Ovary (tissue), 7 donors: ENCODE measurements at regions not wholly inside any gene's neighbourhood (a gene's known extent, or its start where the extent isn't known, plus 50 kb on each side); places are given as distances from the start of the nearest gene placed in this dataset.
A peak's percentile ranks its signal among the peaks of the same experiment; 100 is the strongest.
"Not testable (repeated sequence)": the region's sequence is repeated elsewhere in the genome, so short reads cannot be mapped to it uniquely, and the experiment has no call there.

Source experiments
- DNase-seq, 5 donors: peaks; one replicate each; pipeline ENCODE4 v3.0.0-alpha.2; 2019 to 2020
- H3K27ac ChIP-seq, 2 donors: fragments of 200-600 bp; one replicate each; pipeline versions ENCODE4 v1.5.1 to v1.8.0; 2019 to 2022
- H3K27me3 ChIP-seq: fragments of 200-600 bp; one replicate; pipeline ENCODE4 v1.8.0; 2022
- H3K36me3 ChIP-seq: fragments of 200-600 bp; sonication (generic); one replicate; pipeline ENCODE4 v1.5.1; 2019
- H3K4me1 ChIP-seq: one replicate; pipeline ENCODE4 v1.8.1; 2013; ENCODE audit warnings: mild to moderate bottlenecking, moderate library complexity; ENCODE audit not compliant: insufficient read depth
- H3K4me3 ChIP-seq: fragments of 200-600 bp; sonication (generic); one replicate; pipeline ENCODE4 v1.5.1; 2017
- H3K9me3 ChIP-seq, 2 donors: fragments of 200-600 bp in 1 of 2; sonication (generic) in 1 of 2; one replicate each; pipeline versions ENCODE4 v1.5.1 to v1.8.1; 2013 to 2019; ENCODE audit warnings: mild to moderate bottlenecking in 1 of 2, moderate library complexity in 1 of 2
- EP300 ChIP-seq: sonication (generic); formaldehyde crosslinking; IDR thresholded peaks from one replicate; pipeline ENCODE4 v1.6.1; 2017; ENCODE audit warnings: antibody characterized with exemption
- POLR2A ChIP-seq: fragments of 450-650 bp; IDR thresholded peaks from one replicate; pipeline ENCODE4 v1.6.1; 2017; ENCODE audit warnings: antibody characterized with exemption, mild to moderate bottlenecking, moderate library complexity
- WGBS, 3 donors: extraction: QIAGEN DNeasy Blood & Tissue Kit in 1 of 3; methylation state at CpG; one replicate each; pipeline versions ENCODE4 v1.1.5 to v1.1.7; 2013 to 2017; 5-methylcytosine and 5-hydroxymethylcytosine counted together
- intact Hi-C, 4 donors: fragments of 100-400 bp; cut with DNase I; formaldehyde crosslinking; loops; one replicate each; pipeline versions ENCODE4 v1.11.0 to v1.15.1; 2022 to 2023
- TF ChIP-seq, protein P1 (sequence below), 3 donors: fragments of 450-650 bp in 2 of 3; fragments of 200-600 bp in 1 of 3; IDR thresholded peaks; one replicate each; pipeline versions ENCODE4 v1.5.1 to v1.8.0; 2016 to 2022; ENCODE audit warnings: antibody characterized with exemption in 3 of 3, mild to moderate bottlenecking in 1 of 3
- donor health status: DM: no; HTN: no; CAD: no; lungs with moderate emphysema.
- donor health status: DM: no; HTN: no; CAD: no.
- donor health status: Bipolar disorder and iron deficiency.
- donor health status: DM: no; HTN: no; CAD: no.
- donor health status: DM: yes; HTN: yes; CAD: no.

DNA sequence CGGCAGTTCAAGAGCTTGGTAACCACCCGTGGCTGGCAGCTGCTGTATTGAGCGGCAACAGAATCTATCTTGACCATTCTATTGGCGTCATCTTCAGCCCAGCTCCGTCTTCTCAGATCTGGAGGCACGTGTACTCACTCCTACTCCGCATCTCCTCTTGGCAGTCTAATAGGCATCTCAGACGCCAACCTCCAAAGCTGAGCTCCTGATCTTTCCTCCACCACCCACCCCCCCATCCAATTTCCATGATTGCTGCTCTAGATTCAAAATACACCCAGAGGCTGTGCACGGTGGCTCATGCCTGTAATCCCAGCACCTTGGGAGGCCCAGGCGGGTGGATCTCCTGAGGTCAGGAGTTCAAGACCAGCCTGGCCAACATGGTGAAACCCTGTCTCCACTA lies 84.6 kb upstream of the CASZ1 start:
- intact Hi-C loops = no loop called here

DNA sequence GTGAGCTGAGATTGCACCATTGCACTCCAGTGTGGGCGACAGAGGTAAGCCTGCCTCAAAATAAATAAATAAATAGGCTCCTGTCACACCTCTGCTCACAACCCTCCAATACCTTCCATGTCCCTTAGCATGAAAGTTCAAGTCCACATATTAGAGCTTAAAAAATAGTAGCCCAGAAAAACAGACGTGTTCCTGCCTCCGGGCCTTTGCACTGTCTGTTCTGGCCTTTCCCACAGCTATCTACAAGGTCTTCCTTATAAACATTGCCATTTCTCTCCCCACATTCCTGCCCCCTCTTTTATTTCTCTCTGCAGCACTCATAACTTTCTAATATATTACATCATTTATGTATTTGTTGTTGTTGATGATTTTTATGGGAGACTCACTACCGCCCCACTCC lies 85.6 kb upstream of the CASZ1 start:
- no peaks in the 10 kb centered on the region for H3K27me3 ChIP-seq
- no peaks in the 10 kb centered on the region for H3K36me3 ChIP-seq
- H3K9me3 ChIP-seq = no peaks in the 10 kb centered on the region
- no peak overlapping the region for H3K27ac ChIP-seq
- intact Hi-C loops = no loop called here
- no peak for TF ChIP-seq POLR2A
- TF ChIP-seq EP300 = no peak
- TF ChIP-seq, protein P1, sequence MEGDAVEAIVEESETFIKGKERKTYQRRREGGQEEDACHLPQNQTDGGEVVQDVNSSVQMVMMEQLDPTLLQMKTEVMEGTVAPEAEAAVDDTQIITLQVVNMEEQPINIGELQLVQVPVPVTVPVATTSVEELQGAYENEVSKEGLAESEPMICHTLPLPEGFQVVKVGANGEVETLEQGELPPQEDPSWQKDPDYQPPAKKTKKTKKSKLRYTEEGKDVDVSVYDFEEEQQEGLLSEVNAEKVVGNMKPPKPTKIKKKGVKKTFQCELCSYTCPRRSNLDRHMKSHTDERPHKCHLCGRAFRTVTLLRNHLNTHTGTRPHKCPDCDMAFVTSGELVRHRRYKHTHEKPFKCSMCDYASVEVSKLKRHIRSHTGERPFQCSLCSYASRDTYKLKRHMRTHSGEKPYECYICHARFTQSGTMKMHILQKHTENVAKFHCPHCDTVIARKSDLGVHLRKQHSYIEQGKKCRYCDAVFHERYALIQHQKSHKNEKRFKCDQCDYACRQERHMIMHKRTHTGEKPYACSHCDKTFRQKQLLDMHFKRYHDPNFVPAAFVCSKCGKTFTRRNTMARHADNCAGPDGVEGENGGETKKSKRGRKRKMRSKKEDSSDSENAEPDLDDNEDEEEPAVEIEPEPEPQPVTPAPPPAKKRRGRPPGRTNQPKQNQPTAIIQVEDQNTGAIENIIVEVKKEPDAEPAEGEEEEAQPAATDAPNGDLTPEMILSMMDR (IDR thresholded peaks at IDR 0.05) = no peak
- no peak overlapping the region for H3K4me3 ChIP-seq
- 80 to 93% (median 92%) methylated on average over 4 of the region's 4 CpGs for WGBS, 3 donors
- no peaks in the 10 kb centered on the region for H3K4me1 ChIP-seq
- no peak for DNase-seq

More for the DNA sequence above, 84.6 kb upstream of the CASZ1 start:
- H3K4me1 ChIP-seq = no peaks in the 10 kb centered on the region
- H3K27me3 ChIP-seq = no peaks in the 10 kb centered on the region
- peak in 1 of 5 donors; percentile 0 for DNase-seq
- no peaks in the 10 kb centered on the region for H3K9me3 ChIP-seq
- H3K4me3 ChIP-seq = no peak overlapping the region
- TF ChIP-seq POLR2A = no peak
- WGBS, 3 donors = 85 to 89% (median 87%) methylated on average over 10 of the region's 10 CpGs
- H3K36me3 ChIP-seq = no peaks in the 10 kb centered on the region
- H3K27ac ChIP-seq = no peak overlapping the region

DNA sequence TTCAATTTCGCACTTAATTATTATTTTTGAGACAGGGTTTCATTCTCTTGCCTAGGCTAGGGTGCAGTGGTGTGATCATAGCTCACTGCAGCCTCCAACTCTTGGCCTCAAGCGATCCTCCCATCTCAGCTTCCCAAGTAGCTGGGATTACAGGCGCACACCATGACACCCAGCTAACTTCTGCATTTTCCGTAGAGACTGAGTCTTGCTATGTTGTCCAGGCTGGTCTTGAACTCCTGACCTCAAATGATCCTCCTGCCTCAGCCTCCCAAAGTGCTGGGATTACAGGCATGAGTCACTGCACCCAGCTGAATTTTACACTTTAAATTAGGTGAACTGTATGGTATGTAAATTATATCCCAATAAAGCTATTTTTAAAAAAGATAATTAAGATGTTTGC lies 90.6 kb upstream of the CASZ1 start:
- H3K36me3 ChIP-seq, intact Hi-C loops, H3K9me3 ChIP-seq, H3K4me3 ChIP-seq, H3K27ac ChIP-seq, H3K27me3 ChIP-seq, H3K4me1 ChIP-seq, DNase-seq: not testable (repeated sequence)
- 91 to 99% (median 94%) methylated on average over 4 of the region's 4 CpGs for WGBS, 3 donors

DNA sequence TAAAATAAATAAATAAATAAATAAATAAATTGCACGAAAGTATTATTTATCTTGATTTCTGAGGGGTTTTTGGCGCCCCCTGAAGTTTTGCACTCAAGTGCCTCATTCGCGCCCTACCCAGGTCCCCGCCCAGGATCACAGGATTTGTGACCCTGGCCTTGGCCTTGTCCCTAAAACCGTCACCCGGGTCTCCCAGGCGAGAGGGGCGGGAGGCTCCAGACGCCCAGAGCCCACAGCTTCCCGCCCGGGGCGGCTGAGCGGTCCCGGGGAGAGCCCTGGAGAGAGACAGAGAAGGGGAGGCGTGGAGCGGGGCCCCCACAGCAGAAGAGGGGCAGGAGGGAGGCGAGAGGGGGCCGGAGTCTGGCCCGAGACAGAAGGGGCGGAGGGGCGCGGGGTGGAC lies 91.8 kb upstream of the CASZ1 start:
- 7 to 12% (median 7%) methylated on average over 17 to 23 of the region's 23 CpGs for WGBS, 3 donors
- DNase-seq = no peak
- Histone ChIP-seq H3K9me3 (no peaks in the 10 kb centered on the region), H3K4me1 (peaks cover 2% of the 10 kb centered on the region), H3K27ac (no peak overlapping the region), H3K36me3 (no peaks in the 10 kb centered on the region), H3K27me3 (no peaks in the 10 kb centered on the region), H3K4me3 (no peak overlapping the region)
- TF ChIP-seq POLR2A = no peak
- no peak for TF ChIP-seq EP300
- TF ChIP-seq, protein P1 (IDR thresholded peaks at IDR 0.05) = no peak
- intact Hi-C loops = no loop called here

DNA sequence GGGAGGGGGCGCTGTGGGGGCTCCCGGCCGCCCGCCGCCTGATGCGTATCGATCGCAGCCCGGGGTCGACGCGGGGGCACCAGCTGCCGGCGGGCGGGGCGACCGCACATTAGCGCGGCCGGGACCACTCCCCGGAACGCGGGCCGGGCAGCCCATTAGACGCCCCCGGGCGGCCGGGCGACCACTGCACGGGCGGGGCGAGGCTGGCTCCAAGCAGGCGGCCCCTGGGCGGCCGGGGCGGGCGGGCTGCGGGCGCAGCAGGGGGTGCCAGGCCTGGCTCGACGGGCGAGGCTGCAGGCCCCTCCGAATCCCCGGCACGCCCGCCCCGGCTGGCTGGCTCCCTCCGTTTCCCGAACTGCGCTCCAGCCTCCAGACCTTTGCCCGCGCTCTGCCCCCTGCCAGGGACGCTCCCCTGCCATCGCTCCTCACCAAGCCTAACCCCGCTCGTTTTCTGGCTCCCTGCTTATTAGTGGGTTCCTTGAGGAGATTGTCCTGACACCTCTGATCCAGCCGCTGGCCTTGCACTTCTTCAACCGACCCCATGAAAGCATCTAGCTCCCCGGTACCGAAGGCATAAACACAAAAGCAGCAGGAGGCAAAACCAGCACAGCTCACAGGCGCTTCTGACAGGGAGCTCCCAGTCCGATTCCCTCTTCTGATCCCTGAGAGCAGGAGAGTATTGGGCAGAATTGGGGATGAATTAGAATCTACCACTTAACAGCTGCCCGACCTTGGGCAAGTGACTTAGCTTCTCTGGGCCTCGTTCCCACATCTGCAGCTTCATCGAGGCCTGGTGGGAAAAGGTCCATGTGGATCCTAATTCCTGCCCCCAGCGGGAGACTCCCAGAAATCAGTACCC lies 92.6 kb upstream of the CASZ1 start:
- Histone ChIP-seq H3K4me1 (peaks cover 2% of the 10 kb centered on the region), H3K36me3 (no peaks in the 10 kb centered on the region), H3K4me3 (no peak overlapping the region), H3K27ac (no peak overlapping the region), H3K9me3 (no peaks in the 10 kb centered on the region), H3K27me3 (no peaks in the 10 kb centered on the region)
- 9 to 42% (median 35%) methylated on average over 18 to 65 of the region's 66 CpGs for WGBS, 3 donors
- DNase-seq = no peak
- no peak for TF ChIP-seq POLR2A
- TF ChIP-seq, protein P1 (IDR thresholded peaks at IDR 0.05) = no peak
- no peak for TF ChIP-seq EP300
- intact Hi-C loops = no loop called here
